T-helper 17 cell (primary cell): ENCODE measurements at regions not wholly inside any gene's neighbourhood (a gene's known extent, or its start where the extent isn't known, plus 50 kb on each side); places are given as distances from the start of the nearest gene placed in this dataset.

Experiments
- ATAC-seq: fragments of 150-1000 bp; cut with Tn5 transposase; 2 replicates; pipeline ENCODE4 v1.10.0; 2021; ENCODE audit warnings: mild to moderate bottlenecking, moderate library complexity
- DNase-seq, 3 donors: peaks; one replicate each; pipeline versions ENCODE4 v3.0.0 to v3.0.0-alpha.2; 2020 to 2021
- H3K9me3 ChIP-seq: one replicate; pipeline ENCODE4 v1.7.0; 2013; ENCODE audit warnings: low read length, mild to moderate bottlenecking; ENCODE audit not compliant: control insufficient read depth, poor library complexity, severe bottlenecking
- H3K27ac Mint-ChIP-seq: one replicate; pipeline ENCODE4 v1.8.0; 2022; ENCODE audit warnings: mild to moderate bottlenecking, moderate library complexity, mixed read lengths
- H3K27me3 Mint-ChIP-seq: one replicate; pipeline ENCODE4 v1.8.0; 2022; ENCODE audit warnings: mixed read lengths
- H3K36me3 Mint-ChIP-seq: one replicate; pipeline ENCODE4 v1.8.0; 2022; ENCODE audit warnings: low read depth, mixed read lengths
- H3K4me1 Mint-ChIP-seq: one replicate; pipeline ENCODE4 v1.8.0; 2022; ENCODE audit warnings: mild to moderate bottlenecking, mixed read lengths
- H3K4me3 Mint-ChIP-seq: one replicate; pipeline ENCODE4 v1.8.0; 2022; ENCODE audit warnings: mild to moderate bottlenecking, moderate library complexity, mixed read lengths

DNA sequence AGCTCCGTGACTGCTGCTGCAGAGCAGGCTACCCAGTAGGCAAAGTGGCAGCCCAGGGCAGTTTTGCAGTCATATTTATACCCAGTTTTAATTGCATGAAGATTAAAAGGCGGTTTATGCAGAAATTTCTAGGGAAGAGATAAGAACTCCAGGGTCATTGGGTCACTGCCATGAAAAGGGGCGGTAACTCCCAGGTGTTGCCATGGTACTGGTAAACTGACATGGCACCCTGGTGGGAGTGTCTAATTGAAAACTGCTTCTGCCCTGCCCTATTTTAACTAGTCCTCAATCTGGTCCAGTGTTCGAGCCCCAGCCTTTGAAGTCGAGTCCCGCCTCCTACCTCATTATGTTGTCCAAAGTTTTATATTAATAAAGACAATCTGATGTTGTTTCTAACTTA is 75.0 kb upstream of the FUCA2 start:
- ATAC-seq (no peak), DNase-seq (no peak)
- Mint-ChIP-seq H3K27me3 (no peaks in the 10 kb centered on the region), H3K4me1 (peaks cover 32% of the 10 kb centered on the region), H3K36me3 (no peaks in the 10 kb centered on the region), H3K4me3 (no peak overlapping the region), H3K27ac (peak overlapping the region; percentile 51)
- H3K9me3 ChIP-seq = no peaks in the 10 kb centered on the region

DNA sequence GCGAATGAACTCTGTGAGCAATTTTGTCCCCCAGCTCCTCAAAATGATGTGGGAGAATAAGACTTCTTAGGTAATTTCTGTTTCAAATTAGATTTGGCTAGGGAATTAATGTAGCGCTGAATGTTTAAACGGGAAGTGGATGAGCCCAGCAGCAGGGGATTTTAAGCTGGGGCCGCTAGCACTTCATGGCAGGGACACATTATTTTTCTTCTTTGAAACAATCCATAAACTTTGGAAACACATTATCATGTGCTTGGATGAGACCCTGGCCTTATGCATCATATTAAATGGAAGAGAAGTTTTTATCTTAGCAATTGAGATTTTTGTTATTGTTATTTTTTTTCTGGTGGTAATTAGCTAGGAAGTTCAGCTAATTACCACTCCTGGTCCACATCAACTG is 74.2 kb upstream of the FUCA2 start:
- H3K9me3 ChIP-seq = no peaks in the 10 kb centered on the region
- peaks cover 37% of the 10 kb centered on the region for H3K4me1 Mint-ChIP-seq
- H3K27ac Mint-ChIP-seq = peak overlapping the region; percentile 51
- no peaks in the 10 kb centered on the region for H3K27me3 Mint-ChIP-seq
- no peaks in the 10 kb centered on the region for H3K36me3 Mint-ChIP-seq
- ATAC-seq (no peak), DNase-seq (no peak)
- no peak overlapping the region for H3K4me3 Mint-ChIP-seq

DNA sequence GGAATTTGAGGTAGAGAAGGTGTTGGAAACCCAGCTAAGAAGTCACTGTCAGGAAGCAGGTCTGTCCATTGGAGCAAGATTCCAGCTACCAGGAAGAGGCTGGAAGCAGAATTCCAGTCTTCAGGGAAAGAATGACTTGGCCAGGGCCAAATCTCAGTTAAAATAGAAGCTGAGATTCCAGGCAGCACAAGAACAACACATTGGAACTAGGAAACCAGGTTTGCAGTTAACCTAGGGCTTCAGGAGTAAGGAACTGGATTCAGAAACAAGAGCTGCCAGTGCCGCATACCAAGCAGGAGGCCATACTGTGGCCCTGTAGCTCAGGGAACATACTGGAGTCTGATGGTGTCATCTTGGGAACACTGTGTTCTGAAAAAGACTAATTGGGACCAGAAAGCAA is 73.7 kb upstream of the FUCA2 start:
- no peaks in the 10 kb centered on the region for H3K36me3 Mint-ChIP-seq
- no peak overlapping the region for H3K4me3 Mint-ChIP-seq
- peaks cover 39% of the 10 kb centered on the region for H3K4me1 Mint-ChIP-seq
- no peaks in the 10 kb centered on the region for H3K9me3 ChIP-seq
- no peaks in the 10 kb centered on the region for H3K27me3 Mint-ChIP-seq
- DNase-seq (no peak), ATAC-seq (no peak)
- no peak overlapping the region for H3K27ac Mint-ChIP-seq

DNA sequence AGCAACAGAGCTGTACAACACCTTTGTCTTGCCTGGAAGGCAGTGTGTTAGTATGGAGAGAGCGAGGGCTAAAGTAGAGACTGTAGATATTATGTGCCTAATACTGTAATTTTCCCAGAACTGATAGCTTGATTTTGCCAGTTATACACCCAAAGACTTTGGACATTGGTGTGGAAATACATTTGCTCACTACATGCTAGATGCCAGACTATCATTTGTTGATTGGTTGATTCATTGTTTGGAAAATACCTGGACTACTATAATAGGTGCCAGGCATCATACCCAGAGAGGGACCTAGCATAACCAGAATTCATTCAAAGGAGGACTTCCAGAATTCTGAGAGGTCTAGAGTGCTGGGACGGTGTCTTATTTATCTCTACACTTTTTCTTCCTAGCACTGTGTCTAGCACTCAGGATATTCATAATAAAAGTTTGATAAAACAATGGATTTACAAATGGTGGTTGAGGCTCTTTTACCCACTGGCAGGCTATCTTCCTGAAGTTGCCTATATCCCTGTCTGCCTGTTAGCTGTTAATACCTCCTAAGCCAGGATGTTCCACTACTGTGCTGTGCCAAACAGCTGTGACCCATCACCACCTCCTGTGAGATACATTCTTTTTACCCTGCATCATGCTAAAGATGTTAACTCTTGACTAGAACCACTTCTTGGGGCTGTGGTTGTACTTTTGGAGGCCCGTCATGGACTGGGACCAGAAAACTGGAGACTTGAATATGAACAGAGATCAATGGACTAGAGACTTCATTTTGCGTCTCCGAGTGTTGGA is 72.2 kb upstream of the FUCA2 start:
- Mint-ChIP-seq H3K27ac (no peak overlapping the region), H3K4me3 (no peak overlapping the region), H3K36me3 (no peaks in the 10 kb centered on the region), H3K4me1 (peaks cover 34% of the 10 kb centered on the region), H3K27me3 (no peaks in the 10 kb centered on the region)
- no peaks in the 10 kb centered on the region for H3K9me3 ChIP-seq
- no peak for DNase-seq
- no peak for ATAC-seq

DNA sequence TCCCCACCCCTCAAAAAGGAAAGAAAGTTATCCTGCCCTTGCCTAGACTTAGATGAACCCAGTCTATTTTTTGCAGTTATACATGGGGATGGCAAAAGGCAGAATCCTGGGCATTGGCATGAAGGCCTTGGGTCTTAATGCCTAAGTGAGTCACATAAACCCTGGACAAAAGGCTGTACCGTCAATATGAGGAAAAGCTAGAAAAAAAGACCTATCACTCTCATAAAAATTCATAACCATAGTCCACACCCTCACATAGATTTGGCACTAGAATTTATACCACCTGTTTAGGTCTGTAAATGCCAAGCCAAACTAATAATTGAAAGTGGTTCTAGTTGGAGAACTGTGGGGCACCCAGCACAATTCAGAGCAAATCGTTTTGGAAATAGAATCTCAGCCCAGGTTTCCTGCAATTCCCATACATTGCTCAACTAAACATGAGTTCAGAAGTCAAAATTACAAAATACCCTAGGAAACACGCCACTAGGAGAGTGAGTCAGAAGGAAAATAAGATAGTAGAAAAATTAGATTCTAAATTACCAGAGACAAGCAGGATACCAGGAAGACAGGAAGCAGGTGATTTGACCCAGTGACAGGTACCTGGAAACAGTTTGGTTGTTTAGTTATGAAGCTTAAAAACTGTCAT is 70.4 kb upstream of the FUCA2 start:
- Mint-ChIP-seq H3K27ac (no peak overlapping the region), H3K4me3 (no peak overlapping the region), H3K27me3 (no peaks in the 10 kb centered on the region), H3K4me1 (peaks cover 41% of the 10 kb centered on the region), H3K36me3 (no peaks in the 10 kb centered on the region)
- no peak for DNase-seq
- no peak for ATAC-seq
- H3K9me3 ChIP-seq = no peaks in the 10 kb centered on the region

DNA sequence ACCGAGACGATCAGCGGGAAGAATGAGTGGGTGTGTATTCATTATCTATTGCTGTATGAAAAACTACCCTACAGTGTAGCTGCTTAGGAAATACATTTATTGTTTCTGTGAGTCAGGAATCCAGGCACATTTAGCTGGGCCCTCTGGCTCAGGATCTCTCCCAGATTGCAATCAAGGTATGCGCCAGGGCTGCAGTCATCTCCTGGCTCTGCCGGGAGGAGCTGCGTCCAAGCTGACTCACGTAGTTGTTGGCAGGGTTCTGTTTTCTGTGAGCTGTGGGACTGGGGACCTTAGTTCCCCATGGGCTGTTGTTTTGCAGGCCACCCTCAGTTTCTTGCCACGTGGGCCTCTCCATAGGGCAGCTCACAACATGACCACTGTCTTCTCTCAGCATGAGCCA is 68.2 kb upstream of the FUCA2 start:
- DNase-seq (no peak), ATAC-seq (no peak)
- Mint-ChIP-seq H3K4me3 (no peak overlapping the region), H3K27me3 (no peaks in the 10 kb centered on the region), H3K36me3 (no peaks in the 10 kb centered on the region), H3K4me1 (peaks cover 31% of the 10 kb centered on the region), H3K27ac (no peak overlapping the region)
- H3K9me3 ChIP-seq = no peaks in the 10 kb centered on the region

DNA sequence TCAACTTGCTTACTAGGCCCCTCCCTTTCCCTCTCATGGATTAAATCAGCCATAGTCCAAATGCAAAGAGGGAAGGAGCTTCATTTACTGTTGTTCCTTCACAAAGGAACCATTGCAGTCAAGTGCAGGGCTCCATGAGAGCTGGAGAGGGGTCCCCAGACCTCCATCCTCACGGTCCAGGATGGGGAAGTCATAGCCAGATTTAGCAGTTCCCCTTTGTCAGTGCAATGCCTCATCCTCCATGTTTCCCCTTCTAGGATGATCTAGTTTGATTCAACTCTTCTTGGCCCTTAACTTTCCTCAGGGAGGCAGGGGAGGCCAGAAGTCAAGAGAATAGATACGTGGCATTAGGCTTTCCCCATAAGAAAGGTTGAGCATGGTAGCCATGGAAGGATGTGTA is 66.5 kb upstream of the FUCA2 start:
- peak overlapping the region; percentile 76 for H3K27ac Mint-ChIP-seq
- H3K9me3 ChIP-seq = no peaks in the 10 kb centered on the region
- no peak overlapping the region for H3K4me3 Mint-ChIP-seq
- peaks cover 22% of the 10 kb centered on the region for H3K4me1 Mint-ChIP-seq
- ATAC-seq = no peak
- no peak for DNase-seq
- H3K36me3 Mint-ChIP-seq = no peaks in the 10 kb centered on the region
- H3K27me3 Mint-ChIP-seq = no peaks in the 10 kb centered on the region

DNA sequence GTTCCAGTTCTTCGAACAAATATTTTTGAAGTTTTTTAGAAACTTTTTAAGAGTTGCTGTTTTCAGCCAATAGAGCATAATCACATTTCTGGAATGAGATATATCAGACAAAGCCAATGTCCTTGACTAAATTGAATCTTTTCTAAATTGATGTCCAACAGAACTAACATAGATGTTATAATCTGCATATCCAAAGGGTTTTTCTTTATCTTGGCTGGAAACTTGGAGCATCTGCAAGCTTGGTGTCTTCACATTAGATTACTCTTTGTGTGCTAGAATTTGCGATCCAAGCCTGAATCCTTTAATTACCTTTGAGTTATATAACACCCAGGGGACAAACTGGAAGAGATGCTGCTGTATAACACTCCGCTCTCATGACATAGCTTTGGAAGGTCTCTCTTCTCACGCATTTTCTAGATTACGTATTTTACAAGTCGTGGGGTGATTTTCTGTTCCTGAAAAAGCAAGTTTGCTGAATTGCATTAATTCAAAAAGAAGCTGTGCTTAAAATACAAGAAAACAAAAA is 64.4 kb upstream of the FUCA2 start:
- DNase-seq (no peak), ATAC-seq (no peak)
- Mint-ChIP-seq H3K27ac (no peak overlapping the region), H3K4me3 (no peak overlapping the region), H3K36me3 (no peaks in the 10 kb centered on the region), H3K4me1 (peaks cover 17% of the 10 kb centered on the region), H3K27me3 (no peaks in the 10 kb centered on the region)
- no peaks in the 10 kb centered on the region for H3K9me3 ChIP-seq

DNA sequence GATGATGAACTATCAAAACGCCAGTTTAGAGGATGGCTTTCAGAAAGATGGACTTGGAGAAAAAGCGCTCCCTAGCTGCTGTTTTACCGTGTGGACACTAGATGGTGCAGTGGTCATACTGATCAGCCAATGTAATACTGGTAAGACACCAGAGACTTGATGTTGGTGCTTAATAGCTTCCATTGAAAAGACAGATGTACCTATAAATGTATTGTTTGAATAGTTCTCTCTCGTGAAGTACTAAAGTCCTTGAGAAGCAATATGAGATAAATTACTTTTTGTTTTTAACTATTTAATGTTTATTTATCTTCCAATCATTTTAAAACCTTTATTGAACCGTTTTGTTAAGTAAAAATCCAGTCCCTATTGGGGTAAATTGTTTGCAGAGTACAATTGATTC is 63.9 kb upstream of the FUCA2 start:
- Mint-ChIP-seq H3K27ac (no peak overlapping the region), H3K36me3 (no peaks in the 10 kb centered on the region), H3K4me1 (peaks cover 19% of the 10 kb centered on the region), H3K27me3 (no peaks in the 10 kb centered on the region), H3K4me3 (no peak overlapping the region)
- peak; percentile 99 for ATAC-seq
- peak in 2 of 3 donors; percentile 13 to 34 for DNase-seq
- no peaks in the 10 kb centered on the region for H3K9me3 ChIP-seq

DNA sequence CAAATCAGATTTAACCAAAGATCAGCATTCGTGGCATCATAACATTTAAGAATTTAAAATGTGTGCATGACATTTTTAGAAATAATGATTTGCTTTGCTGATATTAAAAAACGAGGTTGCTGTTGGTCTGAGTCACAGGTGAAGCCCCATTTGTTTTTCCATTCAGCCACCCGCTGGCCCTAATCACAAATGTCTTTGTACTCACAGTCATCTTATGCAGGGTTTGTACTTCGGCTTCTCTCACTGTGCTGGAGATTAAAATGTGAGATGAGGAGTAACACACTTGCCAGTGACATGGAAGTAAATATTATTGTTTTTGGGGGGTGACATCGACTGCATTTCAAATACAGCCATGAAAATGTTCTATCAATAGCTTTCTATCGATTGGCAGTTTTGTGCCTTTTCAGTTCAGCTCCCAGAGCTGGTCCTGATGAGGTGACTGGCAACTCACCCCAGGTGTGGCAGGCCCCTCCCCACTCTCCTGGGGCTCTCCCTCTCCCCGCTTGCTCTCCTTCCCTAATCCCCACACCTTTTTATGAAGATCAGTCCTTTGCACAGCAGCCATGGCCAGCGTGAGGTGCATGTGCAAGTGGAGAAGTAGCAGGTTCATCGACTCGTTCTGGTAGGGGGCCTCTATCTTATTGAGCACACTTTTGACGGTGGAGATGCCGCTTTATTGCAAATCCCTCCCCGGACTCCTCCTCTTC is 58.8 kb upstream of the FUCA2 start:
- ATAC-seq = no peak
- no peaks in the 10 kb centered on the region for H3K9me3 ChIP-seq
- DNase-seq = no peak
- H3K4me3 Mint-ChIP-seq = no peak overlapping the region
- no peaks in the 10 kb centered on the region for H3K27me3 Mint-ChIP-seq
- peak overlapping the region; percentile 79 for H3K27ac Mint-ChIP-seq
- H3K4me1 Mint-ChIP-seq = peaks cover 39% of the 10 kb centered on the region
- no peaks in the 10 kb centered on the region for H3K36me3 Mint-ChIP-seq

DNA sequence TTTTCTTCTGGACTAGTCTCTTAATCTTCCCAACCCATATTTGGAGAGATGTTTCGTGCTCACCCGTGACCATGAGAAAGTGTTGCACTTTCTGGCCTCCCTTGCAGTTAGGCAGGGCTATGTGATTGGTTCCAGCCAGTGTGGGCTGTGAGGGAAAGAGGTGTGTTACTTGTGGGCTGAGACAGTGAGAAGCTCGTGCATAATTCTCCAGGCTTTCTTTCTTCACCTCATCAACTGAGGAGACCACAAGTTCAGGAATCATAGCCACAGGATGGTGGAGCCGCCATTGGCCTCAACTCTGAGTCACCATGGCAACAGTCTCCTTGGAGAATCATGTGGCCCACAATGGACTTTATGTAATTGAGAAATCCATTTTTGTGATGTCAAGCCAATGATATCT is 57.5 kb upstream of the FUCA2 start:
- Mint-ChIP-seq H3K27ac (peak overlapping the region; percentile 95), H3K36me3 (no peaks in the 10 kb centered on the region)

DNA sequence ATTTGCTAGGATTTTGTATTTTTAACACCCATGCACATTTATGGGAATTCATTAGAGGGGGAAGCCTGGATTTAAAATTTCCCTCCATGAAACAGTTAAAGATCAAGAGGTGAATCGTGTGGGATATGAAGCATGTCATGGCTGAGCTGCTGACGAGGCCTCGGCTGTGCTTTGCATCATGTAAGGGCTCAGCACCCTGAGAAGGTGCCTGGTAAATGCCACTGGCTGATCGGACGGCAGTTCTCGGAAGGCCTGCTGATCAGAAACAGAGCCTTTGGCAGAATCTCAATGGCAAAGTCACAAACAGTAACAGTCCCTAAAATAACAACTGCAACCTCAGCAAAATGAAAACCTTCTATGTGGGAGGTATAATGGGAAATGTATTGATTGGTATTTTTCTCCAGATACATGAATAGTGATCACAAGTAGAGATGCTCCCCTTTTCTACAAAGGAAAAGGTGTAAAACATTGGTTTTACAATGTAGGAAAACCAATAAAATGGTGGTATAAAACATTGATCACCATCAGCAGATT is 53.0 kb upstream of the FUCA2 start:
- Mint-ChIP-seq H3K36me3 (no peaks in the 10 kb centered on the region), H3K4me1 (peaks cover 47% of the 10 kb centered on the region), H3K27me3 (no peaks in the 10 kb centered on the region), H3K27ac (no peak overlapping the region), H3K4me3 (no peak overlapping the region)
- DNase-seq (no peak), ATAC-seq (no peak)
- H3K9me3 ChIP-seq = no peaks in the 10 kb centered on the region

More for the DNA sequence above, 57.5 kb upstream of the FUCA2 start:
- Mint-ChIP-seq H3K4me3 (no peak overlapping the region), H3K27me3 (no peaks in the 10 kb centered on the region), H3K4me1 (peaks cover 42% of the 10 kb centered on the region)
- ATAC-seq (no peak), DNase-seq (no peak)
- H3K9me3 ChIP-seq = no peaks in the 10 kb centered on the region

DNA sequence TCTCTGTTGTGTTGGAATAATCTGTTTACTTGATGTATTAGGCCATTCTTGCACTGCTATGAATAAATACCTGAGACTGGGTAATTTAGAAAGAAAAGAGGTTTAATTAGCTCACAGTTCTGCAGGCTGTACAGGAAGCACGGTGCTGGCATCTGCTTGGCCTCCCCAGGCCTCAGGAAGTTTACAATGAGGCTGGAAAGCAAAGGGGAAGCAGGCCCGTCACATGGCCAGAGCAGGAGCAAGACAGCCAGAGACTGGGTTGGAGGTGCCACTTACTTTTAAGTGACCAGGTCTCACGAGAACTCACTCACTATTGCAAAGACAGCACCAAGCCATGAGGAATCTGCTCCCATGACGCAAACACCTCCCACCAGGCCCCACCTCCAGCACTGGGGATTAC is 50.6 kb upstream of the FUCA2 start:
- ATAC-seq (no peak), DNase-seq (no peak)
- Mint-ChIP-seq H3K27ac (peak overlapping the region; percentile 16), H3K4me3 (no peak overlapping the region), H3K4me1 (peaks cover 46% of the 10 kb centered on the region), H3K36me3 (peaks cover 3% of the 10 kb centered on the region), H3K27me3 (no peaks in the 10 kb centered on the region)
- H3K9me3 ChIP-seq = no peaks in the 10 kb centered on the region
